Hematopoietic multipotent progenitor cell (in vitro differentiated cells): ENCODE measurements at regions not wholly inside any gene's neighbourhood (a gene's known extent, or its start where the extent isn't known, plus 50 kb on each side); places are given as distances from the start of the nearest gene placed in this dataset.

Experiments used
- DNase-seq, 3 donors: peaks; one replicate each; pipeline ENCODE4 v3.0.0-alpha.2; 2011 to 2015; ENCODE audit warnings: low read depth in 2 of 3, low spot score in 2 of 3

GRCh38 chr4:162659716-162660115 lies 495.9 kb upstream of the FSTL5 start:
- no peak for DNase-seq

- no peak for DNase-seq
These were observed 494.2 kb upstream of the FSTL5 start for GRCh38 chr4:162657966-162658365.

- DNase-seq: no peak
These were observed 486.4 kb upstream of the FSTL5 start for GRCh38 chr4:162650166-162650565.

- no peak for DNase-seq
These were observed 481.6 kb upstream of the FSTL5 start for GRCh38 chr4:162645381-162645780.

GRCh38 chr4:162644346-162644745 lies 480.5 kb upstream of the FSTL5 start:
- no peak for DNase-seq

- no peak for DNase-seq
These were observed 476.4 kb upstream of the FSTL5 start for GRCh38 chr4:162640152-162640551.

- DNase-seq: no peak
These were observed 470.6 kb upstream of the FSTL5 start for GRCh38 chr4:162634390-162634789.

- DNase-seq: no peak
These were observed 458.9 kb upstream of the FSTL5 start for GRCh38 chr4:162622664-162623063.

GRCh38 chr4:162610116-162610515 lies 446.3 kb upstream of the FSTL5 start:
- DNase-seq: no peak

- no peak for DNase-seq
These were observed 422.5 kb upstream of the FSTL5 start for GRCh38 chr4:162586266-162586665.

- no peak for DNase-seq
These were observed 418.4 kb upstream of the FSTL5 start for GRCh38 chr4:162582180-162582579.

- DNase-seq: no peak
These were observed 401.9 kb upstream of the FSTL5 start for GRCh38 chr4:162565730-162566129.

GRCh38 chr4:162560073-162560472 lies 396.3 kb upstream of the FSTL5 start:
- DNase-seq: no peak

- DNase-seq: no peak
These were observed 393.8 kb upstream of the FSTL5 start for GRCh38 chr4:162557516-162558106.

GRCh38 chr4:162535121-162535520 lies 371.3 kb upstream of the FSTL5 start:
- no peak for DNase-seq

- DNase-seq: no peak
These were observed 359.4 kb upstream of the FSTL5 start for GRCh38 chr4:162523171-162523570.

GRCh38 chr4:162522724-162523123 lies 358.9 kb upstream of the FSTL5 start:
- DNase-seq: no peak

- DNase-seq: no peak
These were observed 347.1 kb upstream of the FSTL5 start for GRCh38 chr4:162510937-162511336.

- DNase-seq: no peak
These were observed 346.3 kb upstream of the FSTL5 start for GRCh38 chr4:162510115-162510514.

- no peak for DNase-seq
These were observed 345.5 kb upstream of the FSTL5 start for GRCh38 chr4:162509333-162509732.

GRCh38 chr4:162506253-162506652 lies 342.5 kb upstream of the FSTL5 start:
- DNase-seq: no peak

- no peak for DNase-seq
These were observed 340.1 kb upstream of the FSTL5 start for GRCh38 chr4:162503868-162504267.

- no peak for DNase-seq
These were observed 338.3 kb upstream of the FSTL5 start for GRCh38 chr4:162502109-162502508.
